Dedifferentiated amniotic fluid mesenchymal stem cell (primary cell): ENCODE measurements at regions not wholly inside any gene's neighbourhood (a gene's known extent, or its start where the extent isn't known, plus 50 kb on each side); places are given as distances from the start of the nearest gene placed in this dataset.
"Not testable (repeated sequence)": the region's sequence is repeated elsewhere in the genome, so short reads cannot be mapped to it uniquely, and the experiment has no call there.

ENCODE experiments used
- DNase-seq: peaks from one replicate; pipeline ENCODE4 v3.0.0-alpha.2; 2016; ENCODE audit errors: extremely low spot score

GRCh38 chr12:47373554-47374150 lies 293.9 kb upstream of the AMIGO2 start:
- no peak for DNase-seq

GRCh38 chr12:47370421-47370820 lies 290.7 kb upstream of the AMIGO2 start:
- DNase-seq: no peak

DNA sequence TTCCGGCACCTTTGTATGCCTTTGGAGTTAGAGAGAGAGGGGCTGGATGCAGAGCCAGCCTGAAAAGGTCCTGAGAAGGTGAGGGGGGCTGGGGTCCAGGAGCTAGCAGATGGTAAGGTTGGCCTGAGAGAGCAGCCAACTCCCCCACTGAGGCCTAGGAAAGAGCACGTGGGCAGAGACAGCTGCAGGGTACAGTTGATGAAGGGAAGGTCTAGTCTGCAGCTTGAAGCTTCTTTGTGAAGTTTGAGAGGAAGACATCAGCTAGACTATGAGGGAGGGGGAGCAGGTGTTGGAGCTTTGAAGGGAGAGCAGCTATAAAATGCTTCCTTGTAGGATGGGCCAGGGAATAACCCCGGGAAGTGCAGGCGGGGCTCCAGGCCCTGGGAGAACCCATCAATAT lies 289.3 kb upstream of the AMIGO2 start:
- no peak for DNase-seq

- no peak for DNase-seq
Observed at GRCh38 chr12:47367912-47368537, 288.3 kb upstream of the AMIGO2 start.

DNA sequence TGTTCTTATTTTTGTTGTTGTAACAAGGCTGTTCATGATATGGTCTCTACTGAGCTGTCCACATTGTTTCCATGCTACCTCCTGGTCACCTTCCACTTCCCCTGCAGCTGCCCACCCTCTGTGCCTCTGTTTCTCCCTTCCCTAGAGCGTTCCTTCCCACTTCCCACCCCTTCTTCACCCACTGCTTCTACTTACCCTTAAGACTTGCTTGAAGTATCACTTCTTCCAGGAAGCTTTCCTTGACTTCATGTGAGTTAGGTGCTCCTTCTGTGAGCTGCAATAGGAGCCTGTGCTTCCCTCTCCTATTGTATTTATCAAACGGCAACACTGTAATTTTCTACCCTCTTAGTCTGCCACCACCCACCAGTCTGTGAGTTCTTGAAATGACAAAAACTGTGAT lies 286.8 kb upstream of the AMIGO2 start:
- DNase-seq: no peak

DNA sequence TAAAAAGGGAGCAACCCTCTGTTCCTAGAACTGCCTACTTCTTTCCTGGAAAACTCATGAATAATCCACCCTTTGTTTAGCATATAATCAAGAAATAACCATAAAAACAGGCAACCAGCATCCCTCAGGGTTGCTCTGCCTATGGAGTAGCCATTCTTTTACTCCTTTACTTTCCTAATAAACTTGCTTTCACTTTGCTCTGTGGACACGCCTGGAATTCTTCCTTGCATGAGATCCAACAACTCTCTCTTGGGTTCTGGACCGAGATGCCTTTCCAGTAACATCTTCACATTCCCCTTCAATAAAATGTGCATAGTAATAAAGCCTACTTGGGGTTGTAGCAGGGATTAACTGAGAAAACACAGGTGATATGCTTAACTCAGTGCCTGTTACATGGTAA lies 286.4 kb upstream of the AMIGO2 start:
- DNase-seq: no peak

DNA sequence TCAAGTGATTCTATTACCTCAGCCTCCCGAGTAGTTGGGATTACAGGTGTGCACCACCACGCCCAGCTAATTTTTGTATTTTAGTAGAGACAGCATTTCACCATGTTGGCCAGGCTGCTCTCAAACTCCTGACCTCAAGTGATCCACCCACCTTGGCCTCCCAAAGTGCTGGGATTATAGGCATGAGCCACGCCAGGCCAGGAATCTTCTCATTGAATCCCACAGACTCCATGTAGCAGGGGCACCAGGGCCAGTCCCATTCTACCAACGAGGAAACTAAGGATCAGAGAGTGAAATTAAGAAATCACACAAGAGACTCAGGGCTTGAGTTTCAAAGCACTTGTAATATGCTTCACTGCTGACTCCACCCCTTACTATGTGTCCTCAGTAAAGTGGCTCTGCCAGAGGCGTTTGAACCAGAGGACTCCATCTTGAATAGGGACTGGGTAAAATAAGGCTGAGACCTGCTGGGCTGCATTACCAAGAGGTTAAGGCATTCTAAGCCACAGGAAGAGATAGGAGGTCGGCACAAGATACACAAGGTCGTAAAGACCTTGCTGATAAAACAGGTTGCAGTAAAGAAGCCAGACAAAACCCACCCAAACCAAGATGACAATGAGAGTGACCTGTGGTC lies 285.8 kb upstream of the AMIGO2 start:
- not testable (repeated sequence) for DNase-seq

DNA sequence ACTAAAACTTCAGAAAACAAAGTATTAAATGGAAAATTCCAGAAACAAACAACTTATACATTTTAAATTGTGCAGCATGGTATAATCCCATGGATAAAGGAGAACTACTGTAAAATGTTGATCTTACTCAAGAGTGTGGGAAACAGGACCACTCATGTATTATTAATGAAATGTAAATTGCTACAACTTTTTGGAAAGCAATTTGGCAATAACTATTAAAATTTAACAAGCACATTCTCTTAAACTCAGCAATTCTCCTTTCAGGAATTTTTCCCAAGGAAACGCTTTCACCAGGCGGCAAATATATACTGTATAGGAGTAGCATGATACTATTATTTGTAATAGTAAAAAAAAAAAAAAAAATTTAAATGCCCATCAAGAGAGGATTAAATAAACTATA lies 284.5 kb upstream of the AMIGO2 start:
- DNase-seq: no peak

GRCh38 chr12:47362126-47362705 lies 282.5 kb upstream of the AMIGO2 start:
- DNase-seq: no peak

- no peak for DNase-seq
Observed at GRCh38 chr12:47361389-47362021, 281.7 kb upstream of the AMIGO2 start.

DNA sequence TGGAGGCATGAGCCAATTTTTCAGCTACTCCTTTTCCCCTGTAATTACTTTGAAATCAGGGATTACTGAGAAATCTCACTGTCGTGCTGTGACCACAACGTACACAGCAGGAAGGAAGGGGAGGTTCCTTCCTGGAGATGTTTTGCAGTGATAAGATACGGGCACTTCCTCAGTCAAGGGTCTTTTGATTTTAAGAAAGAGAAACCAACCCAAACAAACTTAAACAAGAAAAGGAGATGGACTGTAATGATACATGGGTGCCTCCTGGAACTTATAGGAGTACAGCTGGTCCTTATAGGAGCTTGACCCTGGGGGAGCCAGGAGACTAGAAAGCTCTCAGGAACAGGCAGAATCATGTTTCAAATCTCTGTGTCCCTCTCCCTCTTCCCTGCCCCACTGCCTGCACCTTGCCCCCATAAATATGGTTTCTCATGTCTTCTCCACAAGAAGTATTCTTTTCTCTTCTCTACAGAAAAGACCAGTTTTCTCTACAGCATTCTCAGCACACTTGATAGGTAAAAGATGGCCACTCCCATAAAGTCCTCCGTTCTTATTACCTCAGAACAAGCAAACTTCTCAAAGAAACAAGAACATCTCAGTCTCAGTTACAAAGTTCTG lies 281.1 kb upstream of the AMIGO2 start:
- DNase-seq: no peak

DNA sequence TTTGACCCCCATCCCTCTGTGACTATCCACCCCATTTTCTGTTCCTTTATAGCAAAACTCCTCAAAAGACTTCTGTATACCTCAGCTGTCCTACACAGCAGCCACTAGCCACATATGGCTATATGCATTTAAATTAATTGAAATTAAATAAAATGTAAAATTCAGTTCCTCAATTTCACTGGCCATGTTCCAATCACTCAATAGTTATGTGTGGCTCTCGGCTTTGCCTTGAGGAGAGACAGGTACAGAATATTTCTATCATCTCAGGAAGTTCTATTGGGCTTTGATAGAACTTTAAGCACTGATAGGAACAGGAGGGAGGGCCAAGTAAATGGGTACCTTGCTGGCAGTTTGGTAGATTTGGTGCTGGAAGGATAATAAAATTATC lies 280.3 kb upstream of the AMIGO2 start:
- no peak for DNase-seq

DNA sequence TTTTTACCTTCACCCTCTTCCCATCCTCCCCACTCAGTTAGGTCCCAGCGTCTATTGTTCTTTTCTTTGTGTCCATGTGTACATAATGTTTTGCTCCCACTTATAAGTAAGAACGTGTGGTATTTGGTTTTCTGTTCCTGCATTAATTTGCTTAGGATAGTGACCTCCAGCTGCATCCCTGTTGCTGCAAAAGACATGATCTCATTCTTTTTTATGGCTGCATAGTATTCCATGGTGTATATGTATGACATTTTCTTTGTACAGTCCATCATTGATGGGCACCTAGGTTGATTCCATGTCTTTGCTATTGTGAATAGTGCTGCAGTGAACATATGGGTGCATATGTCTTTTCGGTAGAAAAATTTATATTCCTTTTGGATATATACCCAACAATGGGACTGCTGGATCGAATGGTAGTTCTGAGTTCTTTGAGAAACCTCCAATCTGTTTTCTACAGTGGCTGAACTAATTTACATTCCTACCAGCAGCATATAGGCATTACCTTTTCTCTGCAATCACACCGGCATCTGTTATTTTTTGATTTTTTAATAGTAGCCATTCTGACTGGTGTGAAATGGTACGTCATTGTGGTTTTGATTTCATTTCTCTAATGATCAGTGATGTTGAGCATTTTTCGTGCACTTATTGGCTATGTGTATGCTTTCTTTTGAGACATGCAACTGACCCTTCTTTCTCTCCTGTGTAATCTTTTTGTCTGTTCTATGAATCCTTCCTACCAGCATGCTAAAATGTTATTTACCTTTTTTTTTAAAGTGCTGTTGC lies 279.7 kb upstream of the AMIGO2 start:
- DNase-seq: no peak

DNA sequence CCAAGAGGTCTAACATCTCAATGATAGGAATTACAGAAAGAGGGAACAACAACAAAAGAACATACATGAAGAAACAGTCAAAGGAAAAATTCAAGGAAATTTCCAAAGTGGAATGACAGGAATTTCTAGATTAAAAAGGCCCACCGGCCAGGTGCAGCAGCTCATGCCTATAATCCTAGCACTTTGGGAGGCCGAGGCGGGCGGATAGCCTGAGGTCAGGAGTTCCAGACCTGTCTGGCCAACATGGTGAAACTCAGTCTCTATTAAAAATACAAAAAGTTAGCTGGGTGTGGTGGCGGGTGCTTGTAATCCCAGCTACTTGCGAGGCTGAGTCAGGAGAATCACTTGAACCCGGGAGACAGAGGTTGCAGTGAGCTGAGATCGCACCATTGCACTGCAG lies 277.2 kb upstream of the AMIGO2 start:
- not testable (repeated sequence) for DNase-seq

DNA sequence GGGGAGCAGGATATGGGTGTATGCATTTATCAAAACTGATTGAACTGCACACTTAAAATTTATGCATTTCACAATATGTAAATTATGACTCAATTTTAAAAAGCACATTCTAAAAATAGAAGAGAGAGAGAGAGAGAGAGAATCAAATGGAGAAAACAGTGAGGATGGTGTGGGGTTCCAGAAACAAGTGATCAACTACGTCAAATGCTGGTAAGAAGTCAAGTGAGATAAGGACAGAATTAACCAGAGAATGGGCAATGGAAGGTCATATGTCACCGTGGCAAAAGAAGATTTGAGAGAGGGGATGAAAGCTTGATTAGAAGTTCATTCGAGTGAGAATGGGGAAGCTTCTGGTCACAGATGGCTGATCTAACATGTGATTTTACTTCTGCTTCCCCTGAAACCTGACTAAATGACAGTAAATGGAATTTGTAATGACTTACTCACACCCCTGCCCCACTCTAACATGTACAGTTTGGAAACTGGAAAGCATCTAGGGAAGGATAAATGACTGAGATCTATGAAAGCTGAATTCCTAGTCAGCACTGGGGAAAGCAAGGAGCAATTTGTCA lies 276.5 kb upstream of the AMIGO2 start:
- no peak for DNase-seq

DNA sequence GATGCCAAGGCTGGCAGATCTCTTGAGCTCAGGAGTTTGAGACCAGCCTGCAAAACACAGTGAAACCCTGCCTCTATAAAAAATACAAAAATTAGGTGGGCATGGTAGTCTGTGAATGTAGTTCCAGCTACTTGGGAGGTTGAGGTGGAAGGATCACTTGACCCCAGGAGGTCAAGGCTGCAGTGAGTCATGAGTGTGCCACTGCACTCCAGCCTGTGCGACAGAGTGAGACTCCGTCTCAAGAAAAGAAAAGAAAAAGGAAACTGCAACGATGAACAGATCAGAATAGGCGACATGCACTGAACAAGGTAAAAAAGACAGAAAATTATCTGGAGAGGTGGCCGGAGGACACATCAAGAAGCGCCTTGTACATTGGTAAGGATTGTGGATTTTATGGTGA lies 273.7 kb upstream of the AMIGO2 start:
- no peak for DNase-seq

- no peak for DNase-seq
Observed at GRCh38 chr12:47352067-47352466, 272.3 kb upstream of the AMIGO2 start.

DNA sequence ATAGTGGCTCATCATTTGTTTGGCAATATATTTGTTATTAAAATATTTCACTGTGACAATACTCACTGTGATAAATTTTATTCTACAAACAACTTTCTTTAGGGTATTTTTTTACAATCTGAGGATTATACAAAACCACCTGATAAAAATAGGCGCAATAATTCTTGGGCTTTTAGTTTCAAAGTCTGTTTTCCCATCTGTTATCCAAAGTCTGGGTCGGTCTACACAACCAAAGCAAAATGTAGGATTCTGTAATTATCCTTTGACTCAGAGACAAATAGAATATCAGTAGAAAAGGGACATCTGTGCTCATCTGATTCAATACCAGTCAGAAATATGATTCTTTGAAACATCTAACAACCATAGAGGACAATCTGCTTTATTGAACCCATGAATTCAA lies 271.8 kb upstream of the AMIGO2 start:
- DNase-seq: no peak

- DNase-seq: no peak
Observed at GRCh38 chr12:47350062-47350408, 270.3 kb upstream of the AMIGO2 start.

DNA sequence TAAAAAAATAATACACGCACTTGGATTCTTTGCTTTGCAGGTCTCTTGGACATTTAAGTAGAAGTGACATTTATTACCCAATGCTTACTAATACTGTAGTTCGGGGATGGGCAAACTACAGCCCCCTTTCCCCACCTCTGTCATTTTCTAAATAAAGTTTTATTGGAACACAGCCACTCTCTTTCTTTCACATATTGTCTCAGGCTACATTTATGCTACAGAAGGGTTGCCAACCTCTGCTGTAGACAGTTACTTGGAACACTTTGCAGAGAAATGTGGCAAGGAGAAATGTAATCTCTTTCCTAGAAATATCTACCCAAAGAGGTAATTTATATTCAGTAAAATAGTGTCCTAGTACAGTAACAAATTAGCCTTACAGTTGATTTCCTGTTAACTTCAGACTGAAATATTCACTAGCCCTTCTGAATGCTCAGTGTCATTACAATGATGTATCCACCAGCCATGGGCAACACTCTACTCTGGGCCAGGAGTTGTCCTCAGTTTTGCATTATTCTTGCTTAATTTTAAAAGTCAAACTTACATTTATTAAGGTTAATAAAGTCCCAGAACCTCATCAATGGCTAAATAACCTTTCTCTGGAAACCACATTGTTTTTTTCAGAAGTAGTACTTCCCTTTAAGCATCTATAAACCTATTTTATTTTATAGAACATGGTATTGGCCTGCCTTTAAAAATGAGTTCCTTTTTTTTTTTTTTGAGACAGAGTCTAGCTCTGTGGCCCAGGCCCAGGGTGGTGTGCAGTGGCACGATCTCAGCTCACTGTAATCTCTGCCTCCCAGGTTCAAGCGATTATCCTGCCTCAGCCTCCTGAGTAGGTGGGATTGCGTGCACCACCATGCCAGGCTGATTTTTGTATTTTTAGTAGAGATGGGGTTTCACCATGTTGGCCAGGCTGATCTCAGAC lies 269.6 kb upstream of the AMIGO2 start:
- DNase-seq: no peak
